ENCODE measurements at regions not wholly inside any gene's neighbourhood (a gene's known extent, or its start where the extent isn't known, plus 50 kb on each side); places are given as distances from the start of the nearest gene placed in this dataset.

DNA sequence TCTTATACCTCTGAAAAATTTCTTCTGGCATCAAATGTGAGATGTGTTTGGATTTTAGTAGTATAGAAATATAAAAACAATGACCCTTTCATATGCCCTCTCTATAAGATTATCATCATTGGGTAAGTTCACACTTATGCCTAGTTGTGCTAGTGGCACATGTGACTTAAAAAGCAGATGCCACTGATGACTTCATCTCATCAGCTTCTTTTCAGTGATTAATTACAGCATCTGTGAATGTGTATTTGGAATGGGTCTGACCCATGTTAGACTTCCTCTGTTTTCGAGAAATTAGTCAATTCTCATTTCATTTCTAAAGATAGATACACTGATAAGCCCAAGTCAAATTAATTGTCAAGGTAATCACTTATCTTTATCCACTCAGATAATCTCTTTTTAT, 698.7 kb downstream of the GABRG1 start:
- WGBS (ENCODE audit: insufficient coverage, insufficient replicate concordance, low lambda C conversion rate, missing lambda C conversion rate) = 0% methylated on average over 1 of the region's 1 CpG
- H3K79me2 ChIP-seq (ENCODE audit: control insufficient read depth, insufficient read depth, low read length) = no peaks in the 10 kb centered on the region
- no peak overlapping the region for H3K27ac ChIP-seq (ENCODE audit: control insufficient read depth, insufficient read depth)
- H3K4me2 ChIP-seq (ENCODE audit: control insufficient read depth, insufficient read depth) = no peak overlapping the region
- RAD21 ChIA-PET (ENCODE audit: unreplicated experiment) = no interaction called here
- FAIRE-seq (no peak), ATAC-seq (no peak), DNase-seq (ENCODE audit: low read depth, low spot score) (no peak)
- no peaks in the 10 kb centered on the region for H4K20me1 ChIP-seq (ENCODE audit: control insufficient read depth, insufficient read depth)
- no peaks in the 10 kb centered on the region for H3K4me1 ChIP-seq (ENCODE audit: control insufficient read depth, insufficient read depth, low read length)
- no TSS peak for BruUV-seq (replicated peaks)
- intact Hi-C loops (cut with micrococcal nuclease; ENCODE audit: unreplicated experiment) = no loop called here
- SMC1A ChIA-PET (ENCODE audit: uncharacterized antibody, unreplicated experiment) = no interaction called here
- POLR2A ChIA-PET = no interaction called here
- no peak overlapping the region for H2AFZ ChIP-seq (ENCODE audit: control insufficient read depth, low read depth, low read length)
- CTCF ChIA-PET = no interaction called here
- TF ChIP-seq JUND (IDR thresholded peaks at IDR 0.05; ENCODE audit: low read depth, low read length) (no peak), JUNB (IDR thresholded peaks at IDR 0.05) (no peak), ZZZ3 (IDR thresholded peaks at IDR 0.05; ENCODE audit: control insufficient read depth, insufficient read length, low read depth) (no peak), CHD4 (IDR thresholded peaks at IDR 0.05) (no peak), HDGF (IDR thresholded peaks at IDR 0.05) (no peak), ESRRA (IDR thresholded peaks at IDR 0.05; ENCODE audit: low read length) (no peak), CTCF (IDR thresholded peaks at IDR 0.05 in 2 of 3, conservative IDR thresholded peaks at IDR 0.05 in 1 of 3; ENCODE audit: control insufficient read depth in 2 of 3, extremely low read depth in 1 of 3, insufficient read depth in 1 of 3, low read depth in 3 of 3, low read length in 3 of 3) (no peak), MTA3 (IDR thresholded peaks at IDR 0.05; ENCODE audit: borderline replicate concordance, low read length) (no peak)
- TF ChIP-seq, protein P1, sequence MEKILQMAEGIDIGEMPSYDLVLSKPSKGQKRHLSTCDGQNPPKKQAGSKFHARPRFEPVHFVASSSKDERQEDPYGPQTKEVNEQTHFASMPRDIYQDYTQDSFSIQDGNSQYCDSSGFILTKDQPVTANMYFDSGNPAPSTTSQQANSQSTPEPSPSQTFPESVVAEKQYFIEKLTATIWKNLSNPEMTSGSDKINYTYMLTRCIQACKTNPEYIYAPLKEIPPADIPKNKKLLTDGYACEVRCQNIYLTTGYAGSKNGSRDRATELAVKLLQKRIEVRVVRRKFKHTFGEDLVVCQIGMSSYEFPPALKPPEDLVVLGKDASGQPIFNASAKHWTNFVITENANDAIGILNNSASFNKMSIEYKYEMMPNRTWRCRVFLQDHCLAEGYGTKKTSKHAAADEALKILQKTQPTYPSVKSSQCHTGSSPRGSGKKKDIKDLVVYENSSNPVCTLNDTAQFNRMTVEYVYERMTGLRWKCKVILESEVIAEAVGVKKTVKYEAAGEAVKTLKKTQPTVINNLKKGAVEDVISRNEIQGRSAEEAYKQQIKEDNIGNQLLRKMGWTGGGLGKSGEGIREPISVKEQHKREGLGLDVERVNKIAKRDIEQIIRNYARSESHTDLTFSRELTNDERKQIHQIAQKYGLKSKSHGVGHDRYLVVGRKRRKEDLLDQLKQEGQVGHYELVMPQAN (conservative IDR thresholded peaks at IDR 0.05) = no peak
- H3K4me3 ChIP-seq = no peak overlapping the region
- in situ Hi-C loops (cut with MboI) = no loop called here
- H3K36me3 ChIP-seq (ENCODE audit: control insufficient read depth in 2 of 2, insufficient read depth in 2 of 2, low read length in 1 of 2) = no peaks in the 10 kb centered on the region
- H3K9me3 ChIP-seq (replicated peaks; ENCODE audit: control insufficient read depth, insufficient read depth, low read length) = no peaks in the 10 kb centered on the region
- H3K27me3 ChIP-seq (replicated peaks in 1 of 2; ENCODE audit: control insufficient read depth in 2 of 2, insufficient read depth in 2 of 2, low read length in 1 of 2) = no peaks in the 10 kb centered on the region
- H3K9ac ChIP-seq (ENCODE audit: control insufficient read depth, insufficient read depth, low read length) = no peak overlapping the region

Measured in GM12878 (cell line).